Colonic mucosa (tissue), 4 donors: ENCODE measurements at regions not wholly inside any gene's neighbourhood (a gene's known extent, or its start where the extent isn't known, plus 50 kb on each side); places are given as distances from the start of the nearest gene placed in this dataset.

Source experiments
- DNase-seq: peaks from one replicate; pipeline ENCODE4 v3.0.0-alpha.2; 2020
- H3K27ac ChIP-seq: fragments of 200-600 bp; one replicate; pipeline ENCODE4 v1.8.0; 2021
- H3K27me3 ChIP-seq: fragments of 200-600 bp; one replicate; pipeline ENCODE4 v1.8.0; 2021
- H3K36me3 ChIP-seq: fragments of 200-600 bp; one replicate; pipeline ENCODE4 v1.8.0; 2021
- H3K4me1 ChIP-seq: fragments of 200-600 bp; one replicate; pipeline ENCODE4 v1.8.0; 2021; ENCODE audit warnings: mild to moderate bottlenecking
- H3K4me3 ChIP-seq: fragments of 200-600 bp; one replicate; pipeline ENCODE4 v1.8.0; 2021
- H3K9ac ChIP-seq, 2 donors: one replicate each; pipeline ENCODE4 v1.7.0; 2013; ENCODE audit warnings: control low read depth in 2 of 2, low read depth in 2 of 2, low read length in 2 of 2
- H3K9me3 ChIP-seq: fragments of 200-600 bp; one replicate; pipeline ENCODE4 v1.8.0; 2021
- intact Hi-C: fragments of 100-400 bp; cut with DNase I; formaldehyde crosslinking; loops from one replicate; pipeline ENCODE4 v1.14.1; 2022
- TF ChIP-seq, protein P1 (sequence below): fragments of 200-600 bp; IDR thresholded peaks from one replicate; pipeline ENCODE4 v1.8.0; 2022; ENCODE audit warnings: antibody characterized with exemption, mild to moderate bottlenecking
- donor health status: healthy.
- donor health status: DM: no; HTN: no; CAD: no.
- donor health status: DM: no; HTN: no; CAD: no.

DNA sequence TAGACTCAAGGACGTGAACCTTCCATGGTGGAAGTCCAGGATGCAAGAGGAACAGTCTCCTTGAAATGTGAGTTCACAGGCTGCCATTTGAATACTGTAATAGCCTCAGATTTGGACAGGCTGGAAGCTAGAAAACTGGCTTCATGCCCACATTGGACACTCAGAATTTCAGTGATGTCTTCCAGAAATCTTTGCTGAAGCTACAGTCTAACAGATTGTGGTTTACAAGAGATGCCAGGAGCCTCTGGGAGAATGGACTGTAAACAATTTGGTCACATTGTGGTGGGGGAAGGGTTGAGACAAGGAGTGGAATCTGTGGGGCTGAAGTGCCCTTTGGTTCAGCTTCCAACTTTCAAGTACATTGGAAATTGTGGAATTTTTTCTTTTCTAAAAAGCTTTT is 252.0 kb upstream of the PROK2 start:
- H3K27ac ChIP-seq: no peak overlapping the region
- H3K9ac ChIP-seq: no peak overlapping the region
- H3K27me3 ChIP-seq: no peaks in the 10 kb centered on the region
- no peak overlapping the region for H3K4me3 ChIP-seq
- TF ChIP-seq, protein P1, sequence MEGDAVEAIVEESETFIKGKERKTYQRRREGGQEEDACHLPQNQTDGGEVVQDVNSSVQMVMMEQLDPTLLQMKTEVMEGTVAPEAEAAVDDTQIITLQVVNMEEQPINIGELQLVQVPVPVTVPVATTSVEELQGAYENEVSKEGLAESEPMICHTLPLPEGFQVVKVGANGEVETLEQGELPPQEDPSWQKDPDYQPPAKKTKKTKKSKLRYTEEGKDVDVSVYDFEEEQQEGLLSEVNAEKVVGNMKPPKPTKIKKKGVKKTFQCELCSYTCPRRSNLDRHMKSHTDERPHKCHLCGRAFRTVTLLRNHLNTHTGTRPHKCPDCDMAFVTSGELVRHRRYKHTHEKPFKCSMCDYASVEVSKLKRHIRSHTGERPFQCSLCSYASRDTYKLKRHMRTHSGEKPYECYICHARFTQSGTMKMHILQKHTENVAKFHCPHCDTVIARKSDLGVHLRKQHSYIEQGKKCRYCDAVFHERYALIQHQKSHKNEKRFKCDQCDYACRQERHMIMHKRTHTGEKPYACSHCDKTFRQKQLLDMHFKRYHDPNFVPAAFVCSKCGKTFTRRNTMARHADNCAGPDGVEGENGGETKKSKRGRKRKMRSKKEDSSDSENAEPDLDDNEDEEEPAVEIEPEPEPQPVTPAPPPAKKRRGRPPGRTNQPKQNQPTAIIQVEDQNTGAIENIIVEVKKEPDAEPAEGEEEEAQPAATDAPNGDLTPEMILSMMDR: no peak
- H3K36me3 ChIP-seq: no peaks in the 10 kb centered on the region
- no peaks in the 10 kb centered on the region for H3K4me1 ChIP-seq
- no peaks in the 10 kb centered on the region for H3K9me3 ChIP-seq
- intact Hi-C loops: no loop called here
- DNase-seq: no peak

DNA sequence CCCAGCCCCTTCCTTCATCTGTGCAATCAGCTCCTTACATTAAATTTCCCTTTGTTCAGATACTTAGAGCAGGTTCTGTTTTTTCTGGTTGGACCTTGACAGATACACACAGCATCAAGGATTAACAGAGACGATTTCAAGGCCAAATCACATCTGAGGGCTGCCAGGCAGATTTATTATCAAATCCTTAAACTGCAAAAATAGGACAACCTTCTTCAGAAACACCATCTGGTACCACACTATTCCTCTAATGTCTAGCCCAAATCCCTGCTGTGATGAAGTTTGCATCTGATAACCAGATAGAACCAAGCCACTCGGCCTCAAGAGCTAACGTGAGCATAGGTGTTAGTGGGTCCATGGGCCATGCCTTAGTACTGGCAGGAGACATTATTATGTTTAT is 250.7 kb upstream of the PROK2 start:
- Histone ChIP-seq H3K9me3 (no peaks in the 10 kb centered on the region), H3K27me3 (no peaks in the 10 kb centered on the region), H3K4me3 (no peak overlapping the region), H3K36me3 (no peaks in the 10 kb centered on the region), H3K27ac (no peak overlapping the region), H3K9ac (no peak overlapping the region), H3K4me1 (no peaks in the 10 kb centered on the region)
- intact Hi-C loops: no loop called here
- TF ChIP-seq, protein P1: no peak
- no peak for DNase-seq

DNA sequence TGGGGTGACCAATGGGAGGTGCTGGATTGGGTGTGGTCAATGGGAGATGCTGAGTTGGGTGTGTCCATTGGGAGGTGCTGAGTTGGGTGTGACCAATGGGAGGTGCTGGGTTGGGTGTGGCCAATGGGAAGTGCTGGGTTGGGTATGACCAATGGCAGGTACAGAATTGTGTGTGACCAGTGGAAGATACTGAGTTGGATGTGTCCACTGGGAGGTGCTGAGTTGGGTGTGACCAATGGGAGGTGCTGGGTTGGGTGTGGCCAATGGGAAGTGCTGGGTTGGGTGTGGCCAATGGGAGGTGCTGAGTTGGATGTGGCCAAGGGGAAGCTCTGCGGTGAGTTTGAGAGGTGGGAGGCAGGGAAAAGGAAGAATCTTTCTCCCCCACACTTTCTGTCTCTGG is 250.0 kb upstream of the PROK2 start:
- Histone ChIP-seq H3K9ac (no peak overlapping the region), H3K4me1 (no peaks in the 10 kb centered on the region), H3K36me3 (no peaks in the 10 kb centered on the region), H3K27ac (no peak overlapping the region), H3K9me3 (no peaks in the 10 kb centered on the region), H3K4me3 (no peak overlapping the region), H3K27me3 (no peaks in the 10 kb centered on the region)
- TF ChIP-seq, protein P1: no peak
- intact Hi-C loops: no loop called here
- no peak for DNase-seq

DNA sequence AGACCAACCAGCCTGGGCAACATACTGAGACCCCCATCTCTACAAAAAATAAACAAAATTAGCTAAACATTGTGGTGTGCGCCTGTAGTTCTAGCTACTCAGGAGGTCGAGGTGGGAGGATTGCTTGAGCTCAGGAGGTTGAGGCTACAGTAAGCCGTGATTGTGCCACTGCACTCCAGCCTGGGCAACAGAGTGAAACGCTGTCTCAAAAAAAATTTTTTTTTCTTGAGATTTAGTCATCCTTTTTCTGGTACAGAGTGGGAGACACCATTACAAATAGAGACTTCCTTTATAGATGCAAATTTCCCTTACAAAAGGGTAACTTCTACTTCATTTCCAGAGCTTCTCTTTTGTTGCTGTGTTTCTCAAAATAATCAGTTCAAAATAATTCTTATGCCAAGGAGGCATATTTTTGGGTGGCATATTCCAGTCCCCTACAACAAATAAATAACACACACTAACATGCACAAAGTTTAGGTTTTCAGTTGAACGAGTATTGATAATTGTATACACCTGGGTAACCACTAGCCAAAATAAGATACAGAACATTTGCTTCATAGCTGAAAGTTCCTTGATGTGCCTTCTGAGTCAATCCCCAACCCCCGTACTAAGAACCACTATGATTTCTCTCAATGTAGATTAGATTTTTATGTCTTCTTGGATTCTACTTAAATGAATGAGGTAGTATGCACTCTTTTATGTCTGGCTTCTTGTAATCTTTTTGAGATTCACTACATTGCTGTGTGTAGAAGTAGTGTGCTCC is 248.9 kb upstream of the PROK2 start:
- H3K4me1 ChIP-seq: no peaks in the 10 kb centered on the region
- H3K27ac ChIP-seq: no peak overlapping the region
- intact Hi-C loops: no loop called here

DNA sequence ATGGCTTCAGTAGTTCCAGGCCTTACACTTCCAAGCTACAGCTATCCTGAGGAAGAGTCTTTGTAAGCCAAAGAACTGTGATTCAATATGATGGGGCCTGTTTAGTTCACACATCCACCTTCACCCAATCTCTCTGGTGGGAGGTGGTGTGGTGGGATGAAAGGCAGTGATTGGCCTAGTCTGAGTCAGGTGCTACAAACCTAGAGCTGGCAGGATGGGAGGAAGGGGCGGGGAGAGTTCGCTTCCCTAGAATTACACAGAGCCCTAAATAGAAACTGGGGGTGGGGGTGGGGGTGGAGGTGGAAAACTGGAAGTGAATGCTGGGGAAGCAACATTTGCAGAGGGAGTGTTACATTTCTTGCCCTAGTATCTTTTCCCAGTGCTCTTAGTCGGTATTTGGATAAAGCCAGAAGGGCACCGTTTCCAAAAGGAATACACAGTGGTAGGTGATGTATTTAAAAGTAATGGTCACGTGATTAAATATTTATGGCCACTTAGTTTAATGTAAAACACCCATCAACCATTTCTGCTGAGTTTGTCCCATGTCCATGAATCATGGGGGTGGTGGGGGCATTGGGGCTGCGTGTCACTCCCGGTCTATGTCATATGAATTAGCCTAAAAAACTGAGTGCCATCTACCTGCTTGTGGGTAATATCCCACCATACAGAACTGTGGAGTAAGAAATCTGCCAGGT is 247.6 kb upstream of the PROK2 start:
- DNase-seq: no peak
- Histone ChIP-seq H3K4me3 (no peak overlapping the region), H3K9ac (no peak overlapping the region), H3K27ac (no peak overlapping the region), H3K4me1 (no peaks in the 10 kb centered on the region), H3K27me3 (no peaks in the 10 kb centered on the region), H3K9me3 (no peaks in the 10 kb centered on the region), H3K36me3 (no peaks in the 10 kb centered on the region)
- intact Hi-C loops: no loop called here
- TF ChIP-seq, protein P1: no peak

More for the DNA sequence above, 248.9 kb upstream of the PROK2 start:
- no peaks in the 10 kb centered on the region for H3K9me3 ChIP-seq
- H3K36me3 ChIP-seq: no peaks in the 10 kb centered on the region
- no peak overlapping the region for H3K4me3 ChIP-seq
- no peak for DNase-seq
- H3K9ac ChIP-seq: no peak overlapping the region
- no peaks in the 10 kb centered on the region for H3K27me3 ChIP-seq
- TF ChIP-seq, protein P1: no peak
